H9 (cell line): ENCODE measurements at regions not wholly inside any gene's neighbourhood (a gene's known extent, or its start where the extent isn't known, plus 50 kb on each side); places are given as distances from the start of the nearest gene placed in this dataset.

Experiments
- DNase-seq: peaks from one replicate; pipeline ENCODE4 v3.0.0-alpha.2; 2017
- H2AFZ ChIP-seq: one replicate; pipeline ENCODE4 v1.6.1; 2013; ENCODE audit warnings: mild to moderate bottlenecking, low read length, control low read depth, moderate library complexity
- H2AK5ac ChIP-seq: 2 replicates; pipeline ENCODE4 v1.6.1; 2013; ENCODE audit warnings: low read length, control low read depth, mixed read lengths; ENCODE audit not compliant: insufficient read length
- H2BK120ac ChIP-seq: one replicate; pipeline ENCODE4 v1.6.1; 2013; ENCODE audit warnings: low read depth, mild to moderate bottlenecking, low read length, control low read depth, inconsistent platforms; ENCODE audit not compliant: poor library complexity, severe bottlenecking
- H2BK12ac ChIP-seq: 2 replicates; pipeline ENCODE4 v1.6.1; 2013; ENCODE audit warnings: low read length, control low read depth, mixed read lengths, low read depth; ENCODE audit not compliant: insufficient read length
- H2BK15ac ChIP-seq: 2 replicates; pipeline ENCODE4 v1.6.1; 2013; ENCODE audit warnings: low read depth, low read length, control low read depth
- H2BK20ac ChIP-seq: one replicate; pipeline ENCODE4 v1.6.1; 2013; ENCODE audit warnings: low read depth, mild to moderate bottlenecking, low read length, control low read depth, inconsistent platforms; ENCODE audit not compliant: poor library complexity, severe bottlenecking
- H2BK5ac ChIP-seq: 2 replicates; pipeline ENCODE4 v1.6.1; 2013; ENCODE audit warnings: low read length, control low read depth, mixed read lengths; ENCODE audit not compliant: insufficient read length
- H3K14ac ChIP-seq: 2 replicates; pipeline ENCODE4 v1.6.1; 2013; ENCODE audit warnings: low read length, control low read depth; ENCODE audit not compliant: insufficient read depth
- H3K18ac ChIP-seq: 2 replicates; pipeline ENCODE4 v1.6.1; 2013; ENCODE audit warnings: low read depth, mild to moderate bottlenecking, mixed read lengths, low read length, control low read depth; ENCODE audit not compliant: insufficient read length
- H3K23ac ChIP-seq: 2 replicates; pipeline ENCODE4 v1.6.1; 2013; ENCODE audit warnings: low read length, control low read depth, mixed read lengths, low read depth; ENCODE audit not compliant: insufficient read length
- H3K23me2 ChIP-seq: 2 replicates; pipeline ENCODE4 v1.6.1; 2013; ENCODE audit warnings: low read depth, mild to moderate bottlenecking, mixed read lengths, low read length, control low read depth; ENCODE audit not compliant: insufficient read length, poor library complexity, severe bottlenecking
- H3K27ac ChIP-seq: 2 replicates; pipeline ENCODE4 v1.5.1; 2013; ENCODE audit warnings: low read length, control low read depth, mixed read lengths, low read depth; ENCODE audit not compliant: insufficient read length
- H3K27me3 ChIP-seq: 2 replicates; pipeline ENCODE4 v1.6.1; 2013; ENCODE audit warnings: low read length, control low read depth, inconsistent platforms; ENCODE audit not compliant: insufficient read depth
- H3K4ac ChIP-seq: 2 replicates; pipeline ENCODE4 v1.6.1; 2013; ENCODE audit warnings: low read depth, mild to moderate bottlenecking, control low read depth, inconsistent platforms, low read length, moderate library complexity
- H3K4me1 ChIP-seq: 2 replicates; pipeline ENCODE4 v1.6.1; 2013; ENCODE audit warnings: low read length, control low read depth, inconsistent platforms; ENCODE audit not compliant: insufficient read depth
- H3K4me2 ChIP-seq: 2 replicates; pipeline ENCODE4 v1.6.1; 2013; ENCODE audit warnings: low read length, control low read depth, mixed read lengths; ENCODE audit not compliant: insufficient read length, insufficient read depth
- H3K56ac ChIP-seq: 2 replicates; pipeline ENCODE4 v1.6.1; 2013; ENCODE audit warnings: low read depth, mild to moderate bottlenecking, mixed read lengths, low read length, control low read depth; ENCODE audit not compliant: insufficient read length
- H3K79me1 ChIP-seq: 2 replicates; pipeline ENCODE4 v1.6.1; 2013; ENCODE audit warnings: low read depth, mild to moderate bottlenecking, moderate library complexity, low read length, control low read depth, inconsistent platforms; ENCODE audit not compliant: insufficient read depth, poor library complexity, severe bottlenecking
- H3K79me2 ChIP-seq: 2 replicates; pipeline ENCODE4 v1.6.1; 2013; ENCODE audit warnings: low read length, control low read depth, inconsistent platforms; ENCODE audit not compliant: insufficient read depth
- H3K9ac ChIP-seq: 2 replicates; pipeline ENCODE4 v1.6.1; 2013; ENCODE audit warnings: low read length, control low read depth, mixed read lengths; ENCODE audit not compliant: insufficient read length; ENCODE audit errors: extremely low read depth
- H3K9me3 ChIP-seq: one replicate; pipeline ENCODE4 v1.6.1; 2013; ENCODE audit warnings: low read depth, low read length, inconsistent platforms; ENCODE audit not compliant: control insufficient read depth
- H3T11ph ChIP-seq: one replicate; pipeline ENCODE4 v1.6.1; 2013; ENCODE audit warnings: mild to moderate bottlenecking, low read length, control low read depth, inconsistent platforms
- H4K20me1 ChIP-seq: one replicate; pipeline ENCODE4 v1.6.1; 2013; ENCODE audit not compliant: control insufficient read depth, insufficient read length, insufficient read depth
- H4K5ac ChIP-seq: 2 replicates; pipeline ENCODE4 v1.6.1; 2013; ENCODE audit warnings: low read depth, mild to moderate bottlenecking, mixed read lengths, low read length, control low read depth; ENCODE audit not compliant: insufficient read length
- H4K8ac ChIP-seq: replicated peaks from 2 replicates; pipeline ENCODE4 v1.6.1; 2013; ENCODE audit warnings: low read length, control low read depth, mixed read lengths, low read depth; ENCODE audit not compliant: insufficient read length
- H4K91ac ChIP-seq: 2 replicates; pipeline ENCODE4 v1.6.1; 2013; ENCODE audit warnings: low read depth, mild to moderate bottlenecking, moderate library complexity, mixed read lengths, low read length, control low read depth; ENCODE audit not compliant: insufficient read length
- H3K27ac Mint-ChIP-seq, 3 experiments: 2 replicates in 2 of 3; 3 replicates in 1 of 3; pipeline ENCODE4 v1.8.0; 2020 to 2021; ENCODE audit warnings: mixed read lengths in 3 of 3, mild to moderate bottlenecking in 1 of 3, moderate library complexity in 1 of 3
- H3K27me3 Mint-ChIP-seq: 2 replicates; pipeline ENCODE4 v1.8.0; 2021; ENCODE audit warnings: low read depth, mild to moderate bottlenecking, moderate library complexity, mixed read lengths
- H3K36me3 Mint-ChIP-seq, 3 experiments: 2 replicates in 2 of 3; 3 replicates in 1 of 3; pipeline ENCODE4 v1.8.0; 2020 to 2021; ENCODE audit warnings: low read depth in 3 of 3, mixed read lengths in 3 of 3; ENCODE audit not compliant: insufficient read depth in 1 of 3
- H3K4me1 Mint-ChIP-seq, 2 experiments: 2 replicates each; pipeline ENCODE4 v1.8.0; 2020; ENCODE audit warnings: mixed read lengths in 2 of 2
- H3K4me3 Mint-ChIP-seq, 2 experiments: 2 replicates in 1 of 2; 3 replicates in 1 of 2; pipeline ENCODE4 v1.8.0; 2020 to 2021; ENCODE audit warnings: mild to moderate bottlenecking in 2 of 2, mixed read lengths in 2 of 2, moderate library complexity in 1 of 2
- H3K9me3 Mint-ChIP-seq, 2 experiments: 2 replicates in 1 of 2; 3 replicates in 1 of 2; pipeline ENCODE4 v1.8.0; 2020; ENCODE audit warnings: mild to moderate bottlenecking in 2 of 2, mixed read lengths in 2 of 2, moderate library complexity in 1 of 2
- WGBS: extraction: QIAGEN DNeasy Blood & Tissue Kit; methylation state at CpG from one replicate; pipeline ENCODE4 v1.1.7; 2013; ENCODE audit warnings: missing lambda C conversion rate, low lambda C conversion rate, mixed read lengths; ENCODE audit not compliant: insufficient read length; ENCODE audit errors: extremely low coverage; 5-methylcytosine and 5-hydroxymethylcytosine counted together
- TF ChIP-seq, protein P1 (sequence below): fragments of 200-600 bp; sonication (generic); conservative IDR thresholded peaks from 3 replicates; pipeline ENCODE4 v1.8.0; 2021; ENCODE audit warnings: antibody characterized with exemption, mild to moderate bottlenecking

DNA sequence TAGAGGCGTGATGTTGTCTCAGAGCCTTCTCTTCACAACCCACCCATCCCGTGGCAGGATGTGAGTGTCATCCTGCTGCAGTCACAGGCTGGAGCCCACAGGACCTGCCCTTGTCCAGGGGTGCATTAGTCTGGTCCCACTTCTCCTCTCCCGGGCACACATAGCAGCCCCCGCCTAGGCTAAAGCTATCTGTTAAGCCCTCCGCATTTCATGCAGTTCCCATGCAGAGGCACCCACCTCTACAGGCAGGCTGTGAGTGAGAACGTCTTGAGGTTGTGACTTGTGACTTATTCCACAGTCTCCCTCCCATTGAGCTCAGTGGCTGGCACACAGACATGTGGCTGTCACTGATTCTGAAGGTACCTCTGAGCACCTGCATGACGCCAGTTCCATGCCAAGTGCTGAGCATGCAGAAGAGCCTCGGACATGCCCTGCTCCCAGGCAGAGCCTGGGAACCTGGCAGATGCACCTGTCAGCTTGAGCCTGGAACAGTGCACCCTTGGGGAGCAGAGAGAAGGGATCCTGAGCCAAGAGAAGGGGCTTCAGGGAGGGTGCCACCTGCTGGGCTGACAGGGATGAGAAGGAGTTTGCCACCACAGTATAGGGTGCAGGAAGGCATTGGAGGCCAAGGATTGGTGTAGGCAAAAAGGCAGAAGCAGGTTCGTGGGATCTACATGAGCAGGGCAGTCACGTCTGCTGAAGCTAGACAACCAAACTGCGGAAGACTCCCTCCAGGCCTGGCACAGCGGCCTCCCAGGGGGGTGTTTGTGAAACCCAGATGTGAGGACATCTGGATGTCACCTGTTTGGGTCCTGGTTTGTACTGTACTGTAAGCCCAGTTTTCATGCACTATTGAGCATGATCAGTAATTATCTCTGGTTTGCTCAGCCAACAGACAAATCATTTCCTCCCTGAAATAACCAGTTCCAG is 213.6 kb downstream of the GLI2 start:
- no peaks in the 10 kb centered on the region for H3K79me1 ChIP-seq
- Mint-ChIP-seq H3K27ac (peak overlapping the region in 1 of 3 experiments; percentile 33; a peak in 1 of 7 replicates), H3K4me3 (no peak overlapping the region), H3K4me1 (peaks cover 0 to 5% of the 10 kb centered on the region in 2 experiments; a peak in 1 of 4 replicates), H3K36me3 (peaks cover 3 to 12% (median 6%) of the 10 kb centered on the region in 3 experiments; a peak in 4 of 7 replicates), H3K27me3 (no peaks in the 10 kb centered on the region), H3K9me3 (no peaks in the 10 kb centered on the region)
- no peak overlapping the region for H4K5ac ChIP-seq
- H2BK120ac ChIP-seq = no peak overlapping the region
- no peak for DNase-seq
- TF ChIP-seq, protein P1, sequence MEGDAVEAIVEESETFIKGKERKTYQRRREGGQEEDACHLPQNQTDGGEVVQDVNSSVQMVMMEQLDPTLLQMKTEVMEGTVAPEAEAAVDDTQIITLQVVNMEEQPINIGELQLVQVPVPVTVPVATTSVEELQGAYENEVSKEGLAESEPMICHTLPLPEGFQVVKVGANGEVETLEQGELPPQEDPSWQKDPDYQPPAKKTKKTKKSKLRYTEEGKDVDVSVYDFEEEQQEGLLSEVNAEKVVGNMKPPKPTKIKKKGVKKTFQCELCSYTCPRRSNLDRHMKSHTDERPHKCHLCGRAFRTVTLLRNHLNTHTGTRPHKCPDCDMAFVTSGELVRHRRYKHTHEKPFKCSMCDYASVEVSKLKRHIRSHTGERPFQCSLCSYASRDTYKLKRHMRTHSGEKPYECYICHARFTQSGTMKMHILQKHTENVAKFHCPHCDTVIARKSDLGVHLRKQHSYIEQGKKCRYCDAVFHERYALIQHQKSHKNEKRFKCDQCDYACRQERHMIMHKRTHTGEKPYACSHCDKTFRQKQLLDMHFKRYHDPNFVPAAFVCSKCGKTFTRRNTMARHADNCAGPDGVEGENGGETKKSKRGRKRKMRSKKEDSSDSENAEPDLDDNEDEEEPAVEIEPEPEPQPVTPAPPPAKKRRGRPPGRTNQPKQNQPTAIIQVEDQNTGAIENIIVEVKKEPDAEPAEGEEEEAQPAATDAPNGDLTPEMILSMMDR = 0 out of 3 replicates have a peak, but pooled peaks have one; percentile 19
- no peak overlapping the region for H4K8ac ChIP-seq
- no peak overlapping the region for H3K4me2 ChIP-seq
- H3K9ac ChIP-seq = no peak overlapping the region
- no peak overlapping the region for H3K4ac ChIP-seq
- H3K23ac ChIP-seq = no peak overlapping the region
- H4K20me1 ChIP-seq = no peaks in the 10 kb centered on the region
- no peaks in the 10 kb centered on the region for H3K9me3 ChIP-seq
- no peak overlapping the region for H2BK15ac ChIP-seq
- H4K91ac ChIP-seq = no peak overlapping the region
- H3K56ac ChIP-seq = no peak overlapping the region
- no peak overlapping the region for H2AK5ac ChIP-seq
- H3K27ac ChIP-seq = no peak overlapping the region
- H3K27me3 ChIP-seq = no peaks in the 10 kb centered on the region
- H3K23me2 ChIP-seq = no peaks in the 10 kb centered on the region
- H2BK12ac ChIP-seq = no peak overlapping the region
- H3K79me2 ChIP-seq = no peaks in the 10 kb centered on the region
- no peak overlapping the region for H3K14ac ChIP-seq
- no peak overlapping the region for H2BK20ac ChIP-seq
- WGBS = no CpG with 5 or more reads among the region's 12 CpGs
- H2BK5ac ChIP-seq = no peak overlapping the region
- H2AFZ ChIP-seq = no peak overlapping the region
- no peaks in the 10 kb centered on the region for H3K4me1 ChIP-seq
- H3T11ph ChIP-seq = no peak overlapping the region
- H3K18ac ChIP-seq = no peak overlapping the region
